ENCODE measurements at regions not wholly inside any gene's neighbourhood (a gene's known extent, or its start where the extent isn't known, plus 50 kb on each side); places are given as distances from the start of the nearest gene placed in this dataset.

- no peak overlapping the region for H3K27ac ChIP-seq (ENCODE audit: control insufficient read depth, insufficient read depth)
- FAIRE-seq: no peak
- TF ChIP-seq NRF1 (conservative IDR thresholded peaks at IDR 0.05; ENCODE audit: low read depth, low read length) (no peak), ZNF274 (IDR thresholded peaks at IDR 0.05; ENCODE audit: insufficient read depth, insufficient read length) (no peak), ZNF384 (IDR thresholded peaks at IDR 0.05; ENCODE audit: borderline replicate concordance, low read depth, low read length) (no peak), JUND (IDR thresholded peaks at IDR 0.05; ENCODE audit: low read depth, low read length) (no peak), HSF1 (IDR thresholded peaks at IDR 0.05; ENCODE audit: low read depth, low read length) (no peak), NR2C1 (IDR thresholded peaks at IDR 0.05) (no peak), KAT2A (conservative IDR thresholded peaks at IDR 0.05; ENCODE audit: control insufficient read depth, low read depth, low read length) (no peak), E2F4 (IDR thresholded peaks at IDR 0.05; ENCODE audit: low read depth, low read length) (no peak), ATF2 (IDR thresholded peaks at IDR 0.05; ENCODE audit: low read length) (no peak), MTA2 (IDR thresholded peaks at IDR 0.05; ENCODE audit: low read depth) (no peak), ZNF217 (IDR thresholded peaks at IDR 0.05) (no peak), EGR1 (IDR thresholded peaks at IDR 0.05; ENCODE audit: borderline replicate concordance in 1 of 2, low read depth in 2 of 2, low read length in 2 of 2) (no peak), SPI1 (IDR thresholded peaks at IDR 0.05; ENCODE audit: borderline replicate concordance, insufficient read depth, low read depth, low read length) (no peak), ZNF592 (IDR thresholded peaks at IDR 0.05) (no peak), TCF12 (IDR thresholded peaks at IDR 0.05; ENCODE audit: low read depth, low read length) (no peak)
- H3K9me3 ChIP-seq (replicated peaks; ENCODE audit: control insufficient read depth, insufficient read depth, low read length): no peaks in the 10 kb centered on the region
- no peaks in the 10 kb centered on the region for H4K20me1 ChIP-seq (ENCODE audit: control insufficient read depth, insufficient read depth)
- intact Hi-C loops (cut with micrococcal nuclease; ENCODE audit: unreplicated experiment): no loop called here
- no peaks in the 10 kb centered on the region for H3K36me3 ChIP-seq (ENCODE audit: control insufficient read depth in 2 of 2, insufficient read depth in 2 of 2, low read length in 1 of 2)
- RAD21 ChIA-PET (ENCODE audit: unreplicated experiment): no interaction called here
- H2AFZ ChIP-seq (ENCODE audit: control insufficient read depth, low read depth, low read length): no peak overlapping the region
- SMC1A ChIA-PET (ENCODE audit: uncharacterized antibody, unreplicated experiment): interaction anchor here (0.7 to 1.4 kb wide), 5 partner anchors 19 to 903 kb away, joined by 3 to 4 read pairs (median 3); no protein-coding TSS in a partner anchor
- 5% methylated on average over 1 of the region's 1 CpG for WGBS (ENCODE audit: insufficient coverage, insufficient replicate concordance, low lambda C conversion rate, missing lambda C conversion rate)
- H3K4me3 ChIP-seq: no peak overlapping the region
- H3K9ac ChIP-seq (ENCODE audit: control insufficient read depth, insufficient read depth, low read length): no peak overlapping the region
- POLR2A ChIA-PET: no interaction called here
- no peak for ATAC-seq
- no TSS peak for BruUV-seq (replicated peaks)
- in situ Hi-C loops (cut with MboI): loop anchor here (10.0 kb wide), 1 partner anchor 60 kb away; no protein-coding TSS in a partner anchor
- H3K27me3 ChIP-seq (replicated peaks in 1 of 2; ENCODE audit: control insufficient read depth in 2 of 2, insufficient read depth in 2 of 2, low read length in 1 of 2): no peaks in the 10 kb centered on the region
- H3K4me1 ChIP-seq (ENCODE audit: control insufficient read depth, insufficient read depth, low read length): no peaks in the 10 kb centered on the region
- no peaks in the 10 kb centered on the region for H3K79me2 ChIP-seq (ENCODE audit: control insufficient read depth, insufficient read depth, low read length)
- DNase-seq (ENCODE audit: low read depth, low spot score): no peak
- no peak overlapping the region for H3K4me2 ChIP-seq (ENCODE audit: control insufficient read depth, insufficient read depth)
- CTCF ChIA-PET: interaction anchor here (0.9 kb wide), 1 partner anchor 22 kb away, joined by 4 read pairs; no protein-coding TSS in a partner anchor
Observed at GRCh38 chr13:64774915-64775314, 2455.2 kb downstream of the PCDH9 start.
